Endothelial cell (in vitro differentiated cells): ENCODE measurements at regions not wholly inside any gene's neighbourhood (a gene's known extent, or its start where the extent isn't known, plus 50 kb on each side); places are given as distances from the start of the nearest gene placed in this dataset.

Source experiments
- DNase-seq: peaks from one replicate; pipeline ENCODE4 v3.0.0; 2021; ENCODE audit warnings: low spot score
- H3K27ac Mint-ChIP-seq: one replicate; pipeline ENCODE4 v1.8.0; 2021; ENCODE audit warnings: mixed read lengths, inconsistent platforms; ENCODE audit not compliant: unreplicated experiment
- H3K27me3 Mint-ChIP-seq: one replicate; pipeline ENCODE4 v1.8.0; 2021; ENCODE audit warnings: mild to moderate bottlenecking, moderate library complexity, mixed read lengths, inconsistent platforms; ENCODE audit not compliant: unreplicated experiment
- H3K36me3 Mint-ChIP-seq: one replicate; pipeline ENCODE4 v1.8.0; 2021; ENCODE audit warnings: mild to moderate bottlenecking, low read depth, mixed read lengths, inconsistent platforms; ENCODE audit not compliant: unreplicated experiment
- H3K4me1 Mint-ChIP-seq: one replicate; pipeline ENCODE4 v1.8.0; 2021; ENCODE audit warnings: mild to moderate bottlenecking, mixed read lengths, inconsistent platforms; ENCODE audit not compliant: unreplicated experiment
- H3K4me3 Mint-ChIP-seq: one replicate; pipeline ENCODE4 v1.8.0; 2021; ENCODE audit warnings: mild to moderate bottlenecking, mixed read lengths, inconsistent platforms; ENCODE audit not compliant: unreplicated experiment
- H3K9me3 Mint-ChIP-seq: one replicate; pipeline ENCODE4 v1.8.0; 2021; ENCODE audit warnings: mixed read lengths, inconsistent platforms; ENCODE audit not compliant: unreplicated experiment
- CTCF ChIP-seq: fragments of 200-600 bp; sonication (generic); IDR thresholded peaks from one replicate; pipeline ENCODE4 v1.5.0; 2021; ENCODE audit warnings: antibody characterized with exemption; ENCODE audit not compliant: unreplicated experiment

GRCh38 chr5:171521219-171521633 is 101.8 kb downstream of the FGF18 start:
- Mint-ChIP-seq H3K36me3 (peaks cover 4% of the 10 kb centered on the region), H3K27me3 (peaks cover 17% of the 10 kb centered on the region), H3K4me1 (peaks cover 16% of the 10 kb centered on the region), H3K9me3 (no peaks in the 10 kb centered on the region), H3K27ac (no peak overlapping the region), H3K4me3 (no peak overlapping the region)
- DNase-seq = no peak
- no peak for TF ChIP-seq CTCF

- Mint-ChIP-seq H3K27me3 (peaks cover 17% of the 10 kb centered on the region), H3K9me3 (no peaks in the 10 kb centered on the region), H3K4me1 (peaks cover 16% of the 10 kb centered on the region), H3K27ac (no peak overlapping the region), H3K36me3 (peaks cover 4% of the 10 kb centered on the region), H3K4me3 (no peak overlapping the region)
- no peak for TF ChIP-seq CTCF
- DNase-seq = no peak
These were observed 102.2 kb downstream of the FGF18 start for GRCh38 chr5:171521679-171522078.

GRCh38 chr5:171523781-171524180 is 104.3 kb downstream of the FGF18 start:
- Mint-ChIP-seq H3K36me3 (peaks cover 4% of the 10 kb centered on the region), H3K27ac (no peak overlapping the region)

GRCh38 chr5:171524466-171524865 is 105.0 kb downstream of the FGF18 start:
- Mint-ChIP-seq H3K4me1 (peaks cover 5% of the 10 kb centered on the region), H3K27ac (no peak overlapping the region), H3K27me3 (peaks cover 11% of the 10 kb centered on the region), H3K36me3 (peaks cover 1% of the 10 kb centered on the region), H3K9me3 (no peaks in the 10 kb centered on the region), H3K4me3 (no peak overlapping the region)
- no peak for TF ChIP-seq CTCF
- no peak for DNase-seq

More at GRCh38 chr5:171523781-171524180, 104.3 kb downstream of the FGF18 start:
- no peak for TF ChIP-seq CTCF
- Mint-ChIP-seq H3K4me1 (peaks cover 11% of the 10 kb centered on the region), H3K4me3 (no peak overlapping the region), H3K27me3 (peaks cover 10% of the 10 kb centered on the region), H3K9me3 (no peaks in the 10 kb centered on the region)
- no peak for DNase-seq

GRCh38 chr5:171525085-171525484 is 105.6 kb downstream of the FGF18 start:
- H3K4me3 Mint-ChIP-seq = no peak overlapping the region
- H3K9me3 Mint-ChIP-seq = no peaks in the 10 kb centered on the region
- H3K4me1 Mint-ChIP-seq = peaks cover 2% of the 10 kb centered on the region
- H3K27ac Mint-ChIP-seq = no peak overlapping the region
- no peak for TF ChIP-seq CTCF
- DNase-seq = no peak
- H3K36me3 Mint-ChIP-seq = no peaks in the 10 kb centered on the region
- peaks cover 10% of the 10 kb centered on the region for H3K27me3 Mint-ChIP-seq
